ENCODE measurements at regions not wholly inside any gene's neighbourhood (a gene's known extent, or its start where the extent isn't known, plus 50 kb on each side); places are given as distances from the start of the nearest gene placed in this dataset.

GRCh38 chr4:52298444-52298843 lies 247.3 kb downstream of the SPATA18 start:
- TF ChIP-seq, protein P1, sequence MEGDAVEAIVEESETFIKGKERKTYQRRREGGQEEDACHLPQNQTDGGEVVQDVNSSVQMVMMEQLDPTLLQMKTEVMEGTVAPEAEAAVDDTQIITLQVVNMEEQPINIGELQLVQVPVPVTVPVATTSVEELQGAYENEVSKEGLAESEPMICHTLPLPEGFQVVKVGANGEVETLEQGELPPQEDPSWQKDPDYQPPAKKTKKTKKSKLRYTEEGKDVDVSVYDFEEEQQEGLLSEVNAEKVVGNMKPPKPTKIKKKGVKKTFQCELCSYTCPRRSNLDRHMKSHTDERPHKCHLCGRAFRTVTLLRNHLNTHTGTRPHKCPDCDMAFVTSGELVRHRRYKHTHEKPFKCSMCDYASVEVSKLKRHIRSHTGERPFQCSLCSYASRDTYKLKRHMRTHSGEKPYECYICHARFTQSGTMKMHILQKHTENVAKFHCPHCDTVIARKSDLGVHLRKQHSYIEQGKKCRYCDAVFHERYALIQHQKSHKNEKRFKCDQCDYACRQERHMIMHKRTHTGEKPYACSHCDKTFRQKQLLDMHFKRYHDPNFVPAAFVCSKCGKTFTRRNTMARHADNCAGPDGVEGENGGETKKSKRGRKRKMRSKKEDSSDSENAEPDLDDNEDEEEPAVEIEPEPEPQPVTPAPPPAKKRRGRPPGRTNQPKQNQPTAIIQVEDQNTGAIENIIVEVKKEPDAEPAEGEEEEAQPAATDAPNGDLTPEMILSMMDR (IDR thresholded peaks at IDR 0.05) = no peak
- TF ChIP-seq ZFX (IDR thresholded peaks at IDR 0.05; ENCODE audit: borderline replicate concordance) = no peak
